ENCODE measurements at regions not wholly inside any gene's neighbourhood (a gene's known extent, or its start where the extent isn't known, plus 50 kb on each side); places are given as distances from the start of the nearest gene placed in this dataset.
"Not testable (repeated sequence)": the region's sequence is repeated elsewhere in the genome, so short reads cannot be mapped to it uniquely, and the experiment has no call there.

GRCh38 chr2:223169830-223170605 is 118.0 kb downstream of the KCNE4 start:
- DNase-seq = no peak
- in situ Hi-C loops (cut with MboI; ENCODE audit: low pct_unique_long_range_greater_than_20kb, low sequenced_read_pairs) = no loop called here

DNA sequence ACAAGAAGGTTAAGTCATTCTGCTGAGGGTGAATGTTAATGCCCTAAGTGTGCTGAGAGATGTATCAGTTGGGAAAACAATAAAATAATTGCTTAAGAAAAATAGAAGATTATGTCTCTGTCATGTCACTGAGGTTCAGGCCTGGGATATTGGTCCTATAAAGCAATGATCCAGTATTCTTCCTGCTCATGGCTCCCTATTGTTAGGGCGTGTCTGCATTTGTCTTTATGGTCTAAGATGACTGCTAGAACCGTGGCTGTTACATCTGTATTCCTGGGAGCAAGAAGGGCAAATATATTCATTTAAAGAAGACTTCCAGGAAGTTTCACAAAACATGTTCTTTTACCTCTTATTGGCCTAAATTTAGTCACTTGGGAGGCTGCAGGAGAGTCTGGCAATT is 125.0 kb downstream of the KCNE4 start:
- in situ Hi-C loops (cut with MboI; ENCODE audit: low pct_unique_long_range_greater_than_20kb, low sequenced_read_pairs) = no loop called here
- no peak for DNase-seq

DNA sequence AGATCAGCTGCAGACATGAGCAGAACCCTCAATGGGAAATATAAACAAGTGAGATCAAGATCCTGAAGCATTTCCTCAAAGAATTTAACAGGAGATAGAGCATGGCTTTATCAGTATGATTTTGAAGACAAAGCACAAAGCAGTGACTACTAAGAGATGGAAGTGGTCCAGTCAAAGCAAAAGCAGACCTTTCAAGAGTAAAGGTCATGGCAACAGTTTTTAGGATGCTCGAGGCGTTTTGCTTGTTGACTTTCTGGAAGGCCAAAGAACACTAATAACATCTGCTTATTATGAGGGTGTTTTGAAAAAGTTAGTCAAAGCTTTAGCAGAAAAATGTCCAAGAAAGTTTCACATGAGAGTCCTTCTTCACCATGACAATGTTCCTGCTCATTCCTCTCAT is 128.5 kb downstream of the KCNE4 start:
- in situ Hi-C loops (cut with MboI; ENCODE audit: low pct_unique_long_range_greater_than_20kb, low sequenced_read_pairs) = no loop called here
- DNase-seq = no peak

DNA sequence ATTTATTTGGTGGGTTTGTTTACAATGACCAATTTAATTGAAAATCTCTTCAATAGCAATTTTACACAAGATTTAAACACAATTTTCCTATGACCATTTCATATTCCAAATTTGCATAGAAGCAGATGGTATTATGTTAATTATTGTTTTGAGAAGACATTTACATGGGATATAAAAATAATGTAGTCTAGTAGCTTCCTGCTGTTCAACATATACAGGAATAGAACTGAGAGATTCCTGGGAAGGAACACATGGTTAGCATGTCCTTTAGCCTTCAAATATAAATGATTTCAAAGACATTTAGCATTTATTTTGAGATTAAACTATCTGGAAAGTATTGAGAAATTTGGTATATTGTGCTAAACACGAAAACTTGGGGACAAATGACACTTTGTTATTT is 129.6 kb downstream of the KCNE4 start:
- no peak for DNase-seq

GRCh38 chr2:223182356-223182755 is 130.4 kb downstream of the KCNE4 start:
- no peak for DNase-seq
- in situ Hi-C loops (cut with MboI; ENCODE audit: low pct_unique_long_range_greater_than_20kb, low sequenced_read_pairs) = no loop called here

More for the DNA sequence above, 129.6 kb downstream of the KCNE4 start:
- in situ Hi-C loops (cut with MboI; ENCODE audit: low pct_unique_long_range_greater_than_20kb, low sequenced_read_pairs) = no loop called here

DNA sequence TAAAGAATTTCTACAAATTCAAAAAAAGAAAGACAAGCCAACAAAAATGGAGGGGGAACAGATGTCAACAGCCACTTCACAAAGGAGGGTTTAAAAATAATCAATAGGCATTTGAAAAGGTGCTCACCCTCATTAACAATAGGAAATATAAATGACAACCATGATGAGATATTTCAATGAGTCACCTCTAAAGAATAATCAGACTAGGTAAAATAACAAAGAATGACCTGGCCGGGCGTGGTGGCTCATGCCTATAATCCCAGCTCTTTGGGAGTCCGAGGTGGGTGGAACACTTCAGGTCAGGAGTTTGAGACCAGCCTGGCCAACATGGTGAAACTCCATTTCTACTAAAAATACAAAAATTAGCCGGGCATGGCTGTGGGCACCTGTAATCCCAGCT is 133.6 kb downstream of the KCNE4 start:
- in situ Hi-C loops (cut with MboI; ENCODE audit: low pct_unique_long_range_greater_than_20kb, low sequenced_read_pairs) = no loop called here
- DNase-seq = no peak

GRCh38 chr2:223187256-223187655 is 135.3 kb downstream of the KCNE4 start:
- no peak for DNase-seq
- in situ Hi-C loops (cut with MboI; ENCODE audit: low pct_unique_long_range_greater_than_20kb, low sequenced_read_pairs) = no loop called here

GRCh38 chr2:223190561-223191206 is 138.7 kb downstream of the KCNE4 start:
- in situ Hi-C loops (cut with MboI; ENCODE audit: low pct_unique_long_range_greater_than_20kb, low sequenced_read_pairs); DNase-seq: not testable (repeated sequence)

- no peak for DNase-seq
- in situ Hi-C loops (cut with MboI; ENCODE audit: low pct_unique_long_range_greater_than_20kb, low sequenced_read_pairs) = no loop called here
Measured at GRCh38 chr2:223196331-223196730, 144.3 kb downstream of the KCNE4 start.

DNA sequence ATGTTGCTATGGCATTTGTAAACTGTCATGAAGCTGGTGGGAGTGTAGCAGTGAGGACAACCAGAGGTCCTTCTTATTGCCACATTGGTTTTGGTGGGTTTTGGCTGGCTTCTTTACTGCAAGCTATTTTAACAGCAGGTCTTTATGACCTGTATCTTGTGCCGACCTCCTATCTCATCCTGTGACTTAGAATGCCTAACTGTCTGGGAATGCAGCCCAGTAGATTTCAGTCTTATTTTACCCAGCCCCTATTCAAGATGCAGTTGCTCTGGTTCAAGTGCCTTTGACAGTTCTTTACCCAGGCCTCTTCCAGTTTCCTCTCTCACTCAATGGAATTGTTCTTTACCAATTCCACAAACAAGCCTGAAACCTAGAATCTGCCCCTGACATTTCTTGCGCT is 145.1 kb downstream of the KCNE4 start:
- in situ Hi-C loops (cut with MboI; ENCODE audit: low pct_unique_long_range_greater_than_20kb, low sequenced_read_pairs) = no loop called here

GRCh38 chr2:223199531-223200515 is 147.8 kb downstream of the KCNE4 start:
- no peak for DNase-seq
- in situ Hi-C loops (cut with MboI; ENCODE audit: low pct_unique_long_range_greater_than_20kb, low sequenced_read_pairs) = no loop called here

More for the DNA sequence above, 145.1 kb downstream of the KCNE4 start:
- DNase-seq = no peak

GRCh38 chr2:223203971-223204929 is 152.3 kb downstream of the KCNE4 start:
- in situ Hi-C loops (cut with MboI; ENCODE audit: low pct_unique_long_range_greater_than_20kb, low sequenced_read_pairs) = no loop called here
- DNase-seq = no peak

GRCh38 chr2:223210489-223210888 is 158.5 kb downstream of the KCNE4 start:
- in situ Hi-C loops (cut with MboI; ENCODE audit: low pct_unique_long_range_greater_than_20kb, low sequenced_read_pairs) = no loop called here
- DNase-seq = no peak

DNA sequence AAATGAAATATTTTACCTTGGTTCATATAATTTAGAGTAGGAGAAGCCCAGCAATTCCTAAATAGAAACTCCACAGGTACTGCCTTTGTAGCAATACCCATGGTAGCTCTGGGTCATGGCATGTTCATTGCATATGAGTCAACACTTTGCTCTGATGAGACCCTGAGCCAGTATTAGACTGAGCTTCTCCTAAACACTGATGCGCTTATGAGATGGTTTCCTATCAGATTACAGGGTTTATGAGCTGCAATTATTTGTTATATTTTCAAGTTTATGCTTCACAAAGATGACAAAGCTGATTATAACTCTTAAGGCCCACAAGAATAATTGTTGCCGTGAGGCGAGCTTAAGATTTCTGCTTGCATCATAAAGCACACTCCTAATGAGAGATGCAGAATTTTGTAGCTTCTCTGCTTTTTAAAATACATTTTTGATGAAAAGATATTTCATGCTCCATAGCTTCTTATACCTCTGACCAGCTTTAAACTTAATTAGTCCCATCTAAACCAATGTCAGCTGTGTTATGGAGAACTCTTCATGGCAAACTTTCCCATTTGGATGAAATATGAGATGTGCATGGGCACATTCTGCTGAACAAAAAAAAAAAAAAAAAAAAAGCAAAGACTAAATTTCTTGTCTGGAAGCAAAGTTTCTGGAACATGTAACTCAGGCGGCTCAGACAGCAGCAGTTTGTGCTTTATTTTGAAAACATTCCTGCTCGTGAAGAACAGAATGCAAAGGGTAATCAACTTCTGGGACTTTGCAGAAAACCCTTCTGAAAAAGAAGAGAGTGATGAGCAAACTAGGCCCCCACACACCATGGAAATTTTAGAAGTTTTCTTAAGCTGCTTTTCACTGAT is 162.6 kb downstream of the KCNE4 start:
- DNase-seq = no peak
- in situ Hi-C loops (cut with MboI; ENCODE audit: low pct_unique_long_range_greater_than_20kb, low sequenced_read_pairs) = no loop called here

GRCh38 chr2:223215254-223215516 is 163.2 kb downstream of the KCNE4 start:
- in situ Hi-C loops (cut with MboI; ENCODE audit: low pct_unique_long_range_greater_than_20kb, low sequenced_read_pairs) = no loop called here
- DNase-seq = no peak

GRCh38 chr2:223217373-223217772 is 165.4 kb downstream of the KCNE4 start:
- in situ Hi-C loops (cut with MboI; ENCODE audit: low pct_unique_long_range_greater_than_20kb, low sequenced_read_pairs) = no loop called here
- no peak for DNase-seq

- in situ Hi-C loops (cut with MboI; ENCODE audit: low pct_unique_long_range_greater_than_20kb, low sequenced_read_pairs) = no loop called here
- DNase-seq = no peak
Measured at GRCh38 chr2:223218587-223219178, 166.7 kb downstream of the KCNE4 start.
